BE2C (cell line): ENCODE measurements at regions not wholly inside any gene's neighbourhood (a gene's known extent, or its start where the extent isn't known, plus 50 kb on each side); places are given as distances from the start of the nearest gene placed in this dataset.

Experiments
- DNase-seq: peaks from one replicate; pipeline ENCODE4 v3.0.0-alpha.2; 2020
- H3K27me3 ChIP-seq: fragments of 250-450 bp; sonication (Bioruptor Pico); 2 replicates; pipeline ENCODE4 v1.5.1; 2020; ENCODE audit warnings: mild to moderate bottlenecking
- H3K36me3 ChIP-seq: fragments of 250-450 bp; sonication (Bioruptor Pico); 2 replicates; pipeline ENCODE4 v1.5.1; 2020; ENCODE audit warnings: mild to moderate bottlenecking
- H3K4me1 ChIP-seq: fragments of 250-450 bp; sonication (Bioruptor Pico); 2 replicates; pipeline ENCODE4 v1.5.1; 2020
- H3K4me3 ChIP-seq: 2 replicates; pipeline ENCODE4 v1.5.1; 2011; ENCODE audit warnings: low read depth, low read length
- H3K9me3 ChIP-seq: fragments of 250-450 bp; sonication (Bioruptor Pico); 2 replicates; pipeline ENCODE4 v1.5.1; 2020
- TF ChIP-seq, protein P1 (sequence below): IDR thresholded peaks from 2 replicates; pipeline ENCODE4 v1.5.1; 2012; ENCODE audit warnings: mild to moderate bottlenecking, low read depth, low read length

- Histone ChIP-seq H3K27me3 (no peaks in the 10 kb centered on the region), H3K4me3 (no peak overlapping the region), H3K4me1 (no peaks in the 10 kb centered on the region), H3K36me3 (no peaks in the 10 kb centered on the region), H3K9me3 (no peaks in the 10 kb centered on the region)
- no peak for DNase-seq
- TF ChIP-seq, protein P1, sequence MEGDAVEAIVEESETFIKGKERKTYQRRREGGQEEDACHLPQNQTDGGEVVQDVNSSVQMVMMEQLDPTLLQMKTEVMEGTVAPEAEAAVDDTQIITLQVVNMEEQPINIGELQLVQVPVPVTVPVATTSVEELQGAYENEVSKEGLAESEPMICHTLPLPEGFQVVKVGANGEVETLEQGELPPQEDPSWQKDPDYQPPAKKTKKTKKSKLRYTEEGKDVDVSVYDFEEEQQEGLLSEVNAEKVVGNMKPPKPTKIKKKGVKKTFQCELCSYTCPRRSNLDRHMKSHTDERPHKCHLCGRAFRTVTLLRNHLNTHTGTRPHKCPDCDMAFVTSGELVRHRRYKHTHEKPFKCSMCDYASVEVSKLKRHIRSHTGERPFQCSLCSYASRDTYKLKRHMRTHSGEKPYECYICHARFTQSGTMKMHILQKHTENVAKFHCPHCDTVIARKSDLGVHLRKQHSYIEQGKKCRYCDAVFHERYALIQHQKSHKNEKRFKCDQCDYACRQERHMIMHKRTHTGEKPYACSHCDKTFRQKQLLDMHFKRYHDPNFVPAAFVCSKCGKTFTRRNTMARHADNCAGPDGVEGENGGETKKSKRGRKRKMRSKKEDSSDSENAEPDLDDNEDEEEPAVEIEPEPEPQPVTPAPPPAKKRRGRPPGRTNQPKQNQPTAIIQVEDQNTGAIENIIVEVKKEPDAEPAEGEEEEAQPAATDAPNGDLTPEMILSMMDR = no peak
These were observed 189.7 kb downstream of the BRD1 start for GRCh38 chr22:49638001-49638400.

DNA sequence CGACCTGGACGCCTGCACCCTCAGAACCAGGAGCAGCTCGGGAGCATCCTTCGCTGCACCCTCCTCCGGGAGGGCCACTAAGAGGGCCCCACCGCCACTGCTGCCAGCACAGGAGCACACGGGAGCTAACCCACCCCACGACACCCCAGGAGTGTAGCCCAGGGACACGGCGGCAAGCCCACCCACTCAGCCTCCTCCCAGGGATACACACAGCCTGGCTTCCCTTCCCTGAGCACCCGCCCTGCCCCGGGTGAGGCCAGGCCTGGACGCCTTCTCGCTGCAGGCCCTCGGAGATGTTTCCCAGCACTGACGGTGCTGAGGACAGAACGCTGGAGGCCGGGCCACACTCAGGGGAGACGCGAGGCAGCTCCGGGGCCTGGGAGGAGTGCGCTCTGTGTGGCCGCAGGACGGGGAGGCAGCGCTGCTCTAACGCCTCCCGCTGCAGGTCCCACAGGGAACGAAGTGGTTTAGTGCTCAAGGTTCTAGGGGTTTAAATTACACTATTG, 190.4 kb downstream of the BRD1 start:
- Histone ChIP-seq H3K36me3 (no peaks in the 10 kb centered on the region), H3K4me1 (no peaks in the 10 kb centered on the region), H3K27me3 (no peaks in the 10 kb centered on the region), H3K9me3 (no peaks in the 10 kb centered on the region), H3K4me3 (no peak overlapping the region)
- no peak for DNase-seq
- TF ChIP-seq, protein P1 = no peak

DNA sequence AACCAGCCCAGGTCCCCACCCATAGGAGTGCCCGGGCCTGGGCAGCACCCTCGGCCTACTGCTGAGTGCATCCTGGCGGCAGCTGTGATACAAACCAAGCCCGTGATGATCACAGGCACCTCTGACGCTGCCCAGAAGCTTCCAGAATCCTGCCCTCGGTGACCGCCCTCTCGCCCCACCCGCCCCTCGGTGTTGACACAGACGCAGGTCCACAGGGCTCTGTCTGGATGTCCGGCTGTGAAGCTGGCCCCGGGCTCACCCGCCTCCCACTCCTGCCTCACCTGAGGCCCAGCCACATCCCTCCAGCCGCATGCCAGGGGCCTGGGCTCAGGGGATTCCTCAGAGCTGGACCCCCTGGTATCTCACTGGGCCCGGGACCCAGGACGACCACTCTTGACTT, 191.0 kb downstream of the BRD1 start:
- TF ChIP-seq, protein P1 = no peak
- H3K4me1 ChIP-seq = no peaks in the 10 kb centered on the region
- no peak for DNase-seq
- no peaks in the 10 kb centered on the region for H3K9me3 ChIP-seq
- H3K27me3 ChIP-seq = no peaks in the 10 kb centered on the region
- H3K36me3 ChIP-seq = no peaks in the 10 kb centered on the region
- no peak overlapping the region for H3K4me3 ChIP-seq

DNA sequence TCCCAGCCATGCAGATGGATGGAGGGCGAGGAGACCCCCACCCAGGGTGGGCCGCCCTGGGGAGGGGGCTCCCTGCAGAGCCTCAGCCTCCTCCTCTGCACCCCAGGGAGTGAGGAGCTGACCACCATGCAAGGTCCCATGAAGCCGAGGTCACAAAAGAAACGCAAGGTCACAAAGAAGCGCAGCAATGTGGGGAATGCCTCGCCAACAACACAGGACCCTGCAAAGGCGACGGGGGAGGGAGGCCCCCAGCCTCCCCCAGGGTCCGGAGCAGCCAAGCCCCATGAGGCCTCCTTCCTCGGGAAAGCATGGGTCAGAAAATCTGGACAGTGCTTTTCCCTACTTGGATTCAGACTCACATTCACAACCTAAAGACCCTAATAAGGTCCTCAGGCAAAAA, 191.5 kb downstream of the BRD1 start:
- H3K9me3 ChIP-seq = no peaks in the 10 kb centered on the region

GRCh38 chr22:49634006-49634772, 193.5 kb downstream of the BRD1 start:
- no peaks in the 10 kb centered on the region; the same call in 1 of the 2 replicates for H3K27me3 ChIP-seq
- TF ChIP-seq, protein P1 = no peak
- no peaks in the 10 kb centered on the region for H3K36me3 ChIP-seq
- no peak for DNase-seq
- no peak overlapping the region for H3K4me3 ChIP-seq
- H3K4me1 ChIP-seq = no peaks in the 10 kb centered on the region
- H3K9me3 ChIP-seq = no peaks in the 10 kb centered on the region

More for the DNA sequence above, 191.5 kb downstream of the BRD1 start:
- TF ChIP-seq, protein P1 = no peak
- Histone ChIP-seq H3K4me1 (no peaks in the 10 kb centered on the region), H3K36me3 (no peaks in the 10 kb centered on the region), H3K4me3 (no peak overlapping the region), H3K27me3 (no peaks in the 10 kb centered on the region; the same call in 1 of the 2 replicates)
- no peak for DNase-seq

GRCh38 chr22:49633010-49633324, 194.7 kb downstream of the BRD1 start:
- Histone ChIP-seq H3K4me3 (no peak overlapping the region), H3K27me3 (no peaks in the 10 kb centered on the region; the same call in 1 of the 2 replicates), H3K36me3 (no peaks in the 10 kb centered on the region), H3K4me1 (no peaks in the 10 kb centered on the region), H3K9me3 (no peaks in the 10 kb centered on the region)
- TF ChIP-seq, protein P1 = no peak
- DNase-seq = no peak
